ENCODE measurements at regions not wholly inside any gene's neighbourhood (a gene's known extent, or its start where the extent isn't known, plus 50 kb on each side); places are given as distances from the start of the nearest gene placed in this dataset.

GRCh38 chr11:35083181-35083430, 55.9 kb upstream of the CD44 start:
- no peak for TF ChIP-seq CTCF (IDR thresholded peaks at IDR 0.05)
- TF ChIP-seq EZH2 (IDR thresholded peaks at IDR 0.05; ENCODE audit: borderline replicate concordance, insufficient read depth, low read depth, low read length, poor library complexity, severe bottlenecking): no peak
